Endothelial cell of umbilical vein (primary cell): ENCODE measurements at regions not wholly inside any gene's neighbourhood (a gene's known extent, or its start where the extent isn't known, plus 50 kb on each side); places are given as distances from the start of the nearest gene placed in this dataset.

Source experiments
- CTCF ChIP-seq, 2 donors: IDR thresholded peaks; 1 replicate in 1 of 2; 2 replicates in 1 of 2; pipeline ENCODE4 v1.5.1; 2011; ENCODE audit warnings: low read length in 2 of 2, mild to moderate bottlenecking in 2 of 2, moderate library complexity in 2 of 2, control low read depth in 1 of 2, inconsistent platforms in 1 of 2, low read depth in 1 of 2; ENCODE audit not compliant: insufficient read depth in 1 of 2; ENCODE audit errors: extremely low read depth in 1 of 2
- EZH2 ChIP-seq: IDR thresholded peaks from 2 replicates; pipeline ENCODE4 v1.6.1; 2012; ENCODE audit warnings: borderline replicate concordance, low read depth, mild to moderate bottlenecking, moderate library complexity, low read length, inconsistent platforms; ENCODE audit not compliant: severe bottlenecking
- POLR2A ChIP-seq: IDR thresholded peaks from 2 replicates; pipeline ENCODE4 v1.6.1; 2012; ENCODE audit warnings: low read depth, mild to moderate bottlenecking, control low read depth, low read length

- TF ChIP-seq EZH2, result no peak
- TF ChIP-seq CTCF (IDR thresholded peaks at IDR 0.05; ENCODE audit: extremely low read depth in 1 of 2, insufficient read depth in 1 of 2, low read depth in 1 of 2, low read length in 2 of 2), result no peak
- TF ChIP-seq POLR2A, result no peak
Observed at GRCh38 chr4:23122666-23123400, 430.1 kb downstream of the GBA3 start.
